SK-N-MC (cell line): ENCODE measurements at regions not wholly inside any gene's neighbourhood (a gene's known extent, or its start where the extent isn't known, plus 50 kb on each side); places are given as distances from the start of the nearest gene placed in this dataset.

Source experiments
- DNase-seq: peaks from one replicate; pipeline ENCODE4 v3.0.0-alpha.2; 2011; ENCODE audit warnings: low read depth, low spot score
- H3K27ac ChIP-seq: fragments of 200-600 bp; sonication (generic); 2 replicates; pipeline ENCODE4 v1.5.1; 2016; ENCODE audit warnings: mixed run types
- H3K36me3 ChIP-seq: fragments of 200-600 bp; sonication (generic); 2 replicates; pipeline ENCODE4 v1.6.1; 2017; ENCODE audit warnings: antibody characterized with exemption, low read length, mixed read lengths; ENCODE audit not compliant: insufficient read depth
- H3K4me3 ChIP-seq: fragments of 200-600 bp; sonication (generic); 2 replicates; pipeline ENCODE4 v1.5.1; 2016
- H3K9ac ChIP-seq: fragments of 200-600 bp; sonication (generic); 2 replicates; pipeline ENCODE4 v1.8.0; 2017; ENCODE audit warnings: mixed run types, mixed read lengths; ENCODE audit not compliant: insufficient read length
- H3K9me3 ChIP-seq: fragments of 200-600 bp; sonication (generic); 2 replicates; pipeline ENCODE4 v1.6.1; 2017; ENCODE audit warnings: low read depth, mild to moderate bottlenecking, antibody characterized with exemption, low read length, moderate library complexity, mixed read lengths
- EZH2 ChIP-seq: fragments of 200-600 bp; sonication (generic); IDR thresholded peaks from one replicate; pipeline ENCODE4 v1.6.1; 2017; ENCODE audit warnings: antibody characterized with exemption
- FOXP2 ChIP-seq: optimal IDR thresholded peaks from 2 replicates; pipeline ENCODE3; 2011; ENCODE audit warnings: mild to moderate bottlenecking, moderate library complexity; ENCODE audit not compliant: insufficient read depth; ENCODE audit errors: extremely low read length, control extremely low read depth
- POLR2AphosphoS5 ChIP-seq: IDR thresholded peaks from 2 replicates; pipeline ENCODE4 v1.6.1; 2012; ENCODE audit warnings: mild to moderate bottlenecking, low read depth, low read length, borderline replicate concordance

- no peak overlapping the region for H3K27ac ChIP-seq
- H3K9me3 ChIP-seq = no peaks in the 10 kb centered on the region
- DNase-seq = no peak
- no peak overlapping the region for H3K9ac ChIP-seq
- no peak overlapping the region for H3K4me3 ChIP-seq
- H3K36me3 ChIP-seq = no peaks in the 10 kb centered on the region
- TF ChIP-seq POLR2AphosphoS5 = no peak
- TF ChIP-seq FOXP2 = no peak
- TF ChIP-seq EZH2 = no peak
Observed at GRCh38 chr15:56533731-56534403, 68.9 kb upstream of the MNS1 start.

GRCh38 chr15:56532721-56533460, 68.0 kb upstream of the MNS1 start:
- no peak for DNase-seq
- Histone ChIP-seq H3K4me3 (peak overlapping the region; percentile 6; the same call in 1 of the 2 replicates), H3K36me3 (no peaks in the 10 kb centered on the region), H3K27ac (peak overlapping the region; percentile 48; the same call in 1 of the 2 replicates), H3K9ac (no peak overlapping the region), H3K9me3 (no peaks in the 10 kb centered on the region)
- TF ChIP-seq FOXP2 = no peak

- TF ChIP-seq FOXP2 (no peak), EZH2 (no peak), POLR2AphosphoS5 (no peak)
- Histone ChIP-seq H3K4me3 (no peak overlapping the region), H3K9me3 (no peaks in the 10 kb centered on the region), H3K27ac (no peak overlapping the region), H3K36me3 (no peaks in the 10 kb centered on the region), H3K9ac (no peak overlapping the region)
- no peak for DNase-seq
Observed at GRCh38 chr15:56530157-56530556, 65.2 kb upstream of the MNS1 start.

- DNase-seq = no peak
- H3K36me3 ChIP-seq = no peaks in the 10 kb centered on the region
- H3K27ac ChIP-seq = no peak overlapping the region
- no peak overlapping the region for H3K9ac ChIP-seq
- H3K9me3 ChIP-seq = no peaks in the 10 kb centered on the region
- no peak for TF ChIP-seq FOXP2
- TF ChIP-seq EZH2 = no peak
- no peak for TF ChIP-seq POLR2AphosphoS5
- no peak overlapping the region for H3K4me3 ChIP-seq
Observed at GRCh38 chr15:56528136-56528535, 63.2 kb upstream of the MNS1 start.

- DNase-seq = no peak
- H3K27ac ChIP-seq = no peak overlapping the region
- H3K9me3 ChIP-seq = no peaks in the 10 kb centered on the region
- H3K4me3 ChIP-seq = no peak overlapping the region
- no peak overlapping the region for H3K9ac ChIP-seq
- no peaks in the 10 kb centered on the region for H3K36me3 ChIP-seq
- TF ChIP-seq EZH2 (no peak), POLR2AphosphoS5 (no peak), FOXP2 (no peak)
Observed at GRCh38 chr15:56524915-56525314, 60.0 kb upstream of the MNS1 start.

GRCh38 chr15:56523521-56523920, 58.6 kb upstream of the MNS1 start:
- DNase-seq = no peak
- TF ChIP-seq FOXP2 = no peak
- no peak for TF ChIP-seq EZH2
- TF ChIP-seq POLR2AphosphoS5 = no peak
- Histone ChIP-seq H3K36me3 (no peaks in the 10 kb centered on the region), H3K9ac (no peak overlapping the region), H3K9me3 (no peaks in the 10 kb centered on the region), H3K4me3 (no peak overlapping the region), H3K27ac (no peak overlapping the region)

GRCh38 chr15:56519000-56519399, 54.1 kb upstream of the MNS1 start:
- TF ChIP-seq POLR2AphosphoS5 (no peak), FOXP2 (no peak), EZH2 (no peak)
- no peak for DNase-seq
- H3K4me3 ChIP-seq = no peak overlapping the region
- no peak overlapping the region for H3K27ac ChIP-seq
- H3K9ac ChIP-seq = no peak overlapping the region
- H3K36me3 ChIP-seq = no peaks in the 10 kb centered on the region
- H3K9me3 ChIP-seq = no peaks in the 10 kb centered on the region
